ENCODE measurements at regions not wholly inside any gene's neighbourhood (a gene's known extent, or its start where the extent isn't known, plus 50 kb on each side); places are given as distances from the start of the nearest gene placed in this dataset.

DNA sequence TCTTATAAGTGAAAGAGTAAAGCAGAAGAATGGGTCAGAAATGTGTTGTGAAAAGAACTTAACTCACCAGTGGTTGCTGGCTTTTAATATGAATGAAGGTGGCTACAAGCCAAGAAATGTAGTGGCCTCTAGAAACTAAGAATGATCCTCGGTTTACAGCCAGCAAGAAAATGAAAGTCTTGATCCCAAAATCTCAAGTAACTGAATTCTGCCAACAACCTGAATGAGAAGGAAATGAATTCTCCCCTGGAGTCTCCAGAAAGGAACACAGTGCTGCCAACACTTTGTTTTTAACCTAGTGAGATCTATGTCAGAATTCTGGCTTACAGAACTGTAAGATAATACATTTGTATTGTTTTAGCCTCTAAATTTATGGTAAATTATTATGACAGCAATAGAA is 193.0 kb downstream of the FZD1 start:
- TF ChIP-seq, protein P1, sequence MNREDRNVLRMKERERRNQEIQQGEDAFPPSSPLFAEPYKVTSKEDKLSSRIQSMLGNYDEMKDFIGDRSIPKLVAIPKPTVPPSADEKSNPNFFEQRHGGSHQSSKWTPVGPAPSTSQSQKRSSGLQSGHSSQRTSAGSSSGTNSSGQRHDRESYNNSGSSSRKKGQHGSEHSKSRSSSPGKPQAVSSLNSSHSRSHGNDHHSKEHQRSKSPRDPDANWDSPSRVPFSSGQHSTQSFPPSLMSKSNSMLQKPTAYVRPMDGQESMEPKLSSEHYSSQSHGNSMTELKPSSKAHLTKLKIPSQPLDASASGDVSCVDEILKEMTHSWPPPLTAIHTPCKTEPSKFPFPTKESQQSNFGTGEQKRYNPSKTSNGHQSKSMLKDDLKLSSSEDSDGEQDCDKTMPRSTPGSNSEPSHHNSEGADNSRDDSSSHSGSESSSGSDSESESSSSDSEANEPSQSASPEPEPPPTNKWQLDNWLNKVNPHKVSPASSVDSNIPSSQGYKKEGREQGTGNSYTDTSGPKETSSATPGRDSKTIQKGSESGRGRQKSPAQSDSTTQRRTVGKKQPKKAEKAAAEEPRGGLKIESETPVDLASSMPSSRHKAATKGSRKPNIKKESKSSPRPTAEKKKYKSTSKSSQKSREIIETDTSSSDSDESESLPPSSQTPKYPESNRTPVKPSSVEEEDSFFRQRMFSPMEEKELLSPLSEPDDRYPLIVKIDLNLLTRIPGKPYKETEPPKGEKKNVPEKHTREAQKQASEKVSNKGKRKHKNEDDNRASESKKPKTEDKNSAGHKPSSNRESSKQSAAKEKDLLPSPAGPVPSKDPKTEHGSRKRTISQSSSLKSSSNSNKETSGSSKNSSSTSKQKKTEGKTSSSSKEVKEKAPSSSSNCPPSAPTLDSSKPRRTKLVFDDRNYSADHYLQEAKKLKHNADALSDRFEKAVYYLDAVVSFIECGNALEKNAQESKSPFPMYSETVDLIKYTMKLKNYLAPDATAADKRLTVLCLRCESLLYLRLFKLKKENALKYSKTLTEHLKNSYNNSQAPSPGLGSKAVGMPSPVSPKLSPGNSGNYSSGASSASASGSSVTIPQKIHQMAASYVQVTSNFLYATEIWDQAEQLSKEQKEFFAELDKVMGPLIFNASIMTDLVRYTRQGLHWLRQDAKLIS (CRISPR knock-in tag; IDR thresholded peaks at IDR 0.05; ENCODE audit: borderline replicate concordance), result no peak
- TF ChIP-seq, protein P2, sequence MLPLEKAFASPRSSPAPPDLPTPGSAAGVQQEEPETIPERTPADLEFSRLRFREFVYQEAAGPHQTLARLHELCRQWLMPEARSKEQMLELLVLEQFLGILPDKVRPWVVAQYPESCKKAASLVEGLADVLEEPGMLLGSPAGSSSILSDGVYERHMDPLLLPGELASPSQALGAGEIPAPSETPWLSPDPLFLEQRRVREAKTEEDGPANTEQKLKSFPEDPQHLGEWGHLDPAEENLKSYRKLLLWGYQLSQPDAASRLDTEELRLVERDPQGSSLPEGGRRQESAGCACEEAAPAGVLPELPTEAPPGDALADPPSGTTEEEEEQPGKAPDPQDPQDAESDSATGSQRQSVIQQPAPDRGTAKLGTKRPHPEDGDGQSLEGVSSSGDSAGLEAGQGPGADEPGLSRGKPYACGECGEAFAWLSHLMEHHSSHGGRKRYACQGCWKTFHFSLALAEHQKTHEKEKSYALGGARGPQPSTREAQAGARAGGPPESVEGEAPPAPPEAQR (CRISPR knock-in tag; IDR thresholded peaks at IDR 0.05), result no peak
- no peak for TF ChIP-seq GRHL2 (CRISPR knock-in tag; IDR thresholded peaks at IDR 0.05; ENCODE audit: insufficient replicate concordance, severe bottlenecking)
- no peak for TF ChIP-seq ZNF138 (CRISPR knock-in tag; conservative IDR thresholded peaks at IDR 0.05)
- Mint-ChIP-seq H3K4me3 (no peak overlapping the region), H3K4me1 (peaks cover 6% of the 10 kb centered on the region), H3K27ac (no peak overlapping the region), H3K36me3 (peaks cover 18% of the 10 kb centered on the region), H3K27me3 (ENCODE audit: low read depth) (no peaks in the 10 kb centered on the region; the same call in 1 of the 2 replicates), H3K9me3 (peaks cover 36% of the 10 kb centered on the region)
- CTCF ChIA-PET, result no interaction called here
- ATAC-seq (no peak), DNase-seq (ENCODE audit: low spot score) (no peak)
- POLR2A ChIA-PET, result no interaction called here

DNA sequence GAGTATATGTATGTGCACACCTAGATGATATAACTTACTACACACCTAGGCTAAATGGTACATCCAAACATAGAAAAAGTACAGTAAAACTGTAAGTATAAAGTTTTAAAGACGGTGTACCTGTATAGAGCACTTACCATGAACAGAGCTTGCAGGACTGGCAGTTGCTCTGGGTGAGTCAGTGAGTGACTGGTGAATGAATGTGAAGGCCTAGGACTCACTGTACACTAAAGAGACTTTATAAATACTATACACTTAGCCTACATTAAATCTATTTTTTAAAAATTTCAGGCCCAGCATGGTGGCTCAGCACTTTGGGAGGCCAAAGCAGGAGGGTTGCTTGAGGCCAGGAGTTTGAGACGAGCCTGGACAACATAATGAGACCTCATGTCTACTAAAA is 195.3 kb downstream of the FZD1 start:
- no peak for TF ChIP-seq ATF1 (CRISPR knock-in tag; IDR thresholded peaks at IDR 0.05)
- TF ChIP-seq TEAD1 (CRISPR knock-in tag; IDR thresholded peaks at IDR 0.05), result no peak
- no peak for TF ChIP-seq FOXJ3 (CRISPR knock-in tag; IDR thresholded peaks at IDR 0.05; ENCODE audit: borderline replicate concordance)
- no peak for TF ChIP-seq RELA (CRISPR knock-in tag; IDR thresholded peaks at IDR 0.05; ENCODE audit: borderline replicate concordance)
- TF ChIP-seq NR2C2 (CRISPR knock-in tag; IDR thresholded peaks at IDR 0.05), result no peak
- no peak for TF ChIP-seq CBFB (CRISPR knock-in tag; IDR thresholded peaks at IDR 0.05; ENCODE audit: low read depth)
- no peak for TF ChIP-seq JAZF1 (CRISPR knock-in tag; IDR thresholded peaks at IDR 0.05)
- TF ChIP-seq, protein P3, sequence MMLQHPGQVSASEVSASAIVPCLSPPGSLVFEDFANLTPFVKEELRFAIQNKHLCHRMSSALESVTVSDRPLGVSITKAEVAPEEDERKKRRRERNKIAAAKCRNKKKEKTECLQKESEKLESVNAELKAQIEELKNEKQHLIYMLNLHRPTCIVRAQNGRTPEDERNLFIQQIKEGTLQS (CRISPR knock-in tag; conservative IDR thresholded peaks at IDR 0.05), result no peak
- TF ChIP-seq MYBL2 (CRISPR knock-in tag; IDR thresholded peaks at IDR 0.05), result no peak
- TF ChIP-seq, protein P4, sequence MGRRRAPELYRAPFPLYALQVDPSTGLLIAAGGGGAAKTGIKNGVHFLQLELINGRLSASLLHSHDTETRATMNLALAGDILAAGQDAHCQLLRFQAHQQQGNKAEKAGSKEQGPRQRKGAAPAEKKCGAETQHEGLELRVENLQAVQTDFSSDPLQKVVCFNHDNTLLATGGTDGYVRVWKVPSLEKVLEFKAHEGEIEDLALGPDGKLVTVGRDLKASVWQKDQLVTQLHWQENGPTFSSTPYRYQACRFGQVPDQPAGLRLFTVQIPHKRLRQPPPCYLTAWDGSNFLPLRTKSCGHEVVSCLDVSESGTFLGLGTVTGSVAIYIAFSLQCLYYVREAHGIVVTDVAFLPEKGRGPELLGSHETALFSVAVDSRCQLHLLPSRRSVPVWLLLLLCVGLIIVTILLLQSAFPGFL (CRISPR knock-in tag; IDR thresholded peaks at IDR 0.05; ENCODE audit: borderline replicate concordance), result no peak
- TF ChIP-seq, protein P5, sequence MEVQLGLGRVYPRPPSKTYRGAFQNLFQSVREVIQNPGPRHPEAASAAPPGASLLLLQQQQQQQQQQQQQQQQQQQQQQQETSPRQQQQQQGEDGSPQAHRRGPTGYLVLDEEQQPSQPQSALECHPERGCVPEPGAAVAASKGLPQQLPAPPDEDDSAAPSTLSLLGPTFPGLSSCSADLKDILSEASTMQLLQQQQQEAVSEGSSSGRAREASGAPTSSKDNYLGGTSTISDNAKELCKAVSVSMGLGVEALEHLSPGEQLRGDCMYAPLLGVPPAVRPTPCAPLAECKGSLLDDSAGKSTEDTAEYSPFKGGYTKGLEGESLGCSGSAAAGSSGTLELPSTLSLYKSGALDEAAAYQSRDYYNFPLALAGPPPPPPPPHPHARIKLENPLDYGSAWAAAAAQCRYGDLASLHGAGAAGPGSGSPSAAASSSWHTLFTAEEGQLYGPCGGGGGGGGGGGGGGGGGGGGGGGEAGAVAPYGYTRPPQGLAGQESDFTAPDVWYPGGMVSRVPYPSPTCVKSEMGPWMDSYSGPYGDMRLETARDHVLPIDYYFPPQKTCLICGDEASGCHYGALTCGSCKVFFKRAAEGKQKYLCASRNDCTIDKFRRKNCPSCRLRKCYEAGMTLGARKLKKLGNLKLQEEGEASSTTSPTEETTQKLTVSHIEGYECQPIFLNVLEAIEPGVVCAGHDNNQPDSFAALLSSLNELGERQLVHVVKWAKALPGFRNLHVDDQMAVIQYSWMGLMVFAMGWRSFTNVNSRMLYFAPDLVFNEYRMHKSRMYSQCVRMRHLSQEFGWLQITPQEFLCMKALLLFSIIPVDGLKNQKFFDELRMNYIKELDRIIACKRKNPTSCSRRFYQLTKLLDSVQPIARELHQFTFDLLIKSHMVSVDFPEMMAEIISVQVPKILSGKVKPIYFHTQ (CRISPR knock-in tag; IDR thresholded peaks at IDR 0.05), result no peak
- no peak for TF ChIP-seq FOXP1 (CRISPR knock-in tag; IDR thresholded peaks at IDR 0.05; ENCODE audit: borderline replicate concordance)
- TF ChIP-seq, protein P6, sequence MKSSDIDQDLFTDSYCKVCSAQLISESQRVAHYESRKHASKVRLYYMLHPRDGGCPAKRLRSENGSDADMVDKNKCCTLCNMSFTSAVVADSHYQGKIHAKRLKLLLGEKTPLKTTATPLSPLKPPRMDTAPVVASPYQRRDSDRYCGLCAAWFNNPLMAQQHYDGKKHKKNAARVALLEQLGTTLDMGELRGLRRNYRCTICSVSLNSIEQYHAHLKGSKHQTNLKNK (CRISPR knock-in tag; IDR thresholded peaks at IDR 0.05), result no peak
- Mint-ChIP-seq H3K36me3 (peaks cover 18% of the 10 kb centered on the region), H3K4me1 (peaks cover 3% of the 10 kb centered on the region), H3K9me3 (peaks cover 36% of the 10 kb centered on the region), H3K27ac (no peak overlapping the region), H3K27me3 (ENCODE audit: low read depth) (no peaks in the 10 kb centered on the region; the same call in none of the 2 replicates), H3K4me3 (no peak overlapping the region)
- DNase-seq (ENCODE audit: low spot score) (no peak), ATAC-seq (no peak)
- ChIA-PET POLR2A (no interaction called here), CTCF (no interaction called here)
